GM10266 (cell line): ENCODE measurements at regions not wholly inside any gene's neighbourhood (a gene's known extent, or its start where the extent isn't known, plus 50 kb on each side); places are given as distances from the start of the nearest gene placed in this dataset.

Experiments used
- DNase-seq: peaks from one replicate; pipeline ENCODE4 v3.0.0; 2012; ENCODE audit errors: extremely low spot score
- TF ChIP-seq, protein P1 (sequence below): IDR thresholded peaks from 2 replicates; pipeline ENCODE4 v1.5.1; 2012; ENCODE audit warnings: mild to moderate bottlenecking, low read depth; ENCODE audit not compliant: control insufficient read depth, insufficient read depth; ENCODE audit errors: missing control alignments

DNA sequence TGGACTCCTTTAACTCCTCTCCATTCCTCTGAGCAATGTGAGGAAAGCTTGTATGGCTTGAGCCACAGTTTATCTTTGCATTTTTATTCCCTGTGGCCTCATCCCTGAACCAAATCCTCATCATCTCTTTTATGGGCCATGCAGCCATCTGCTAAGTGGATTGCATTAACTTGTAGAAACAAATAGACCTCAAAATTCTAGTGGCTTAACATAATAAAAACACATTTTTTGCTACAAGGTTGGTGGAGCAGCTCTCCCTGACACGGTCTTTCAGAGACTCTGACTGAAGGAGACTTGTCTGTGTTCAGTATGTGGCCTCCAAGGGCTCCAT lies 135.3 kb downstream of the RPL22L1 start:
- no peak for DNase-seq
- TF ChIP-seq, protein P1, sequence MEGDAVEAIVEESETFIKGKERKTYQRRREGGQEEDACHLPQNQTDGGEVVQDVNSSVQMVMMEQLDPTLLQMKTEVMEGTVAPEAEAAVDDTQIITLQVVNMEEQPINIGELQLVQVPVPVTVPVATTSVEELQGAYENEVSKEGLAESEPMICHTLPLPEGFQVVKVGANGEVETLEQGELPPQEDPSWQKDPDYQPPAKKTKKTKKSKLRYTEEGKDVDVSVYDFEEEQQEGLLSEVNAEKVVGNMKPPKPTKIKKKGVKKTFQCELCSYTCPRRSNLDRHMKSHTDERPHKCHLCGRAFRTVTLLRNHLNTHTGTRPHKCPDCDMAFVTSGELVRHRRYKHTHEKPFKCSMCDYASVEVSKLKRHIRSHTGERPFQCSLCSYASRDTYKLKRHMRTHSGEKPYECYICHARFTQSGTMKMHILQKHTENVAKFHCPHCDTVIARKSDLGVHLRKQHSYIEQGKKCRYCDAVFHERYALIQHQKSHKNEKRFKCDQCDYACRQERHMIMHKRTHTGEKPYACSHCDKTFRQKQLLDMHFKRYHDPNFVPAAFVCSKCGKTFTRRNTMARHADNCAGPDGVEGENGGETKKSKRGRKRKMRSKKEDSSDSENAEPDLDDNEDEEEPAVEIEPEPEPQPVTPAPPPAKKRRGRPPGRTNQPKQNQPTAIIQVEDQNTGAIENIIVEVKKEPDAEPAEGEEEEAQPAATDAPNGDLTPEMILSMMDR: no peak

- TF ChIP-seq, protein P1: no peak
- DNase-seq: no peak
Measured at GRCh38 chr3:170734043-170734734, 135.8 kb downstream of the RPL22L1 start.

DNA sequence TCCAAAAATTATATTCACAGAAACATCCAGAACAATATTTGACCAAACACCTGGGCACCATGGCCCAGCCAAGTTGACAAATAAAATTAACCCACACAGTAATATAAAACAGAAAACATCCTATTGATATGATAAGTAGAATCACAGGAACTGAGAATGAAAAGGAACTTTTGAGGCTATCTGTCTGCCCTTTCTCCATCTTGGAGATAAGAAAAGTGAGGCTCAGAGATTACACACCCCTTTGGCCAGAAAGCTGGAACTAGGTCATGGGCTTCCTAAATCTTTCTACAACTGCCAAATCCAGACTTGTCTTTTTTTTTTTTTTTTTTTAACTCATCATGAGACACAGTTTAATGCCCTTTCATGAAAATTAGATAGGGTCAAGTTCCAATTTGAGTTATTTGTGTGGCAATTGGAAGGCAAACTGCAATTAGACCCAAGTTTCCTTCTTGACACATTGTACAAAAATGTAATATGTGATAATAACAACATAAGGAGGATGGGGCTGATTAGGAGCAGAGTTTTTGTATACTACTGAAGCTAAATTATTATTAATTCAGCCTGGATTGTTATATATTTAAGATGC lies 137.2 kb downstream of the RPL22L1 start:
- TF ChIP-seq, protein P1: no peak
- no peak for DNase-seq

- DNase-seq: no peak
- TF ChIP-seq, protein P1: no peak
Measured at GRCh38 chr3:170731281-170731680, 138.7 kb downstream of the RPL22L1 start.

DNA sequence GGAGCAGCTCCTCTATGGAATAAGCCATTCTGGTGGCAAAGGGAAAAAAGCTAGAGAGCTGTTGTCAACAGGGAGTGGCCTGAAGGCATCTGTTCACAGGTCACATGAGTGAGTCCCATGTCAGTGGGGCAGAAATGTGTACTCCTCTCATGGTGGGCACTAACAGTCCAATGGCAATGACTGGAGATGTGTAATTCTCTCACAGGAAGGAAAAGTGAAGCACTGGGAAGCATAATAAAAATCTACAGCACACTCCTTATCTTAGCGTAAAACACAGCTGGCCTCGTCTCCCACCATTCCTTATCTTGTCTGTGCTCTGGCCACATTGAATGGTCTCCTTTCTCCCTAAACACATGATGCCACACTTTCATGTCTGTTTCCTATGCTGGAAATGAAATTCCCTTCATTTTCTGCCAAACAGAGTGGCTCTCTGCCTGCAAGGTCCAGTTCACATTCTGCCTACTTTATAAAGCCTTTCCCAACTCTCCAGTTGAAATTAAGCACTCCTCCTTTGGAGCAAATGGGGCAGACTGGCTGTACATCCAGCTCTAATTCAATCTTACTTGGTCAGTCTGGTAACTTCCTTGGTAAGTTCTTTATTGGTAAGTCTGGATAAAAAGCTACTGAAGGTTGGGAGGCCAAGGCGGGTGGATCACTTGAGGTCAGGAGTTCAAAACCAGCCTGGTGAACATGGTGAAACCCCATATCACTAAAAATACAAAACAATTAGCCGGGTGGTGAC lies 139.8 kb downstream of the RPL22L1 start:
- no peak for DNase-seq
- TF ChIP-seq, protein P1: no peak

- DNase-seq: no peak
- TF ChIP-seq, protein P1: no peak
Measured at GRCh38 chr3:170728181-170728580, 141.8 kb downstream of the RPL22L1 start.

GRCh38 chr3:170727754-170728153 lies 141.9 kb upstream of the SLC7A14 start:
- DNase-seq: no peak

More at GRCh38 chr3:170727754-170728153, 141.9 kb upstream of the SLC7A14 start:
- TF ChIP-seq, protein P1: no peak
